Kidney epithelial cell (primary cell): ENCODE measurements at regions not wholly inside any gene's neighbourhood (a gene's known extent, or its start where the extent isn't known, plus 50 kb on each side); places are given as distances from the start of the nearest gene placed in this dataset.
"Not testable (repeated sequence)": the region's sequence is repeated elsewhere in the genome, so short reads cannot be mapped to it uniquely, and the experiment has no call there.

Experiments used
- DNase-seq: peaks from one replicate; pipeline ENCODE4 v3.0.0-alpha.2; 2010; ENCODE audit warnings: low read depth
- H3K27me3 ChIP-seq: 2 replicates; pipeline ENCODE4 v1.6.0; 2011; ENCODE audit warnings: low read length; ENCODE audit not compliant: control insufficient read depth, insufficient read depth
- H3K36me3 ChIP-seq: 2 replicates; pipeline ENCODE4 v1.5.1; 2011; ENCODE audit warnings: low read length; ENCODE audit not compliant: control insufficient read depth, insufficient read depth
- H3K4me3 ChIP-seq: 2 replicates; pipeline ENCODE4 v1.5.1; 2011; ENCODE audit warnings: low read depth, mild to moderate bottlenecking, control low read depth, low read length
- TF ChIP-seq, protein P1 (sequence below): IDR thresholded peaks from 2 replicates; pipeline ENCODE4 v1.5.1; 2011; ENCODE audit warnings: mild to moderate bottlenecking, moderate library complexity, low read length, control low read depth, inconsistent platforms; ENCODE audit not compliant: insufficient read depth, poor library complexity, severe bottlenecking

DNA sequence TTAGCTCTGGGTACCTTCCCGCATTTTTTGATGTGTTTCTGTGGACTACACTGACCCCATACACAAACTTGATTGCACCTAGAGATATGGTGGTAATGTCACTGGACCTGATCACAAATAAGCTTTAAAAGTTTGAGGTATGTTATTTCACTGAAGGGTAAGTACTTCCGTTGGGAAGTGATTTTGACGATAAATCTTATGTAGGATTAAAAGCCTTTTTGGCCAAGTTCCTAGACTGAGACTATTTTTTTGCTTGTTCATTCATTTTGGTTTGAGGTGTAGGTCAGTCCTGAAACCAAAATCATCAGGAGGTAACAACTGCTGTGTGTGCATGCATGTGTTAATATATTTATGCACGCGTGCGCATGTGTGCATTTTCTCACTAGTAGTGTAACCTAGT, 336.3 kb downstream of the TFAP2A start:
- H3K36me3 ChIP-seq, result no peaks in the 10 kb centered on the region
- H3K27me3 ChIP-seq, result no peaks in the 10 kb centered on the region
- TF ChIP-seq, protein P1, sequence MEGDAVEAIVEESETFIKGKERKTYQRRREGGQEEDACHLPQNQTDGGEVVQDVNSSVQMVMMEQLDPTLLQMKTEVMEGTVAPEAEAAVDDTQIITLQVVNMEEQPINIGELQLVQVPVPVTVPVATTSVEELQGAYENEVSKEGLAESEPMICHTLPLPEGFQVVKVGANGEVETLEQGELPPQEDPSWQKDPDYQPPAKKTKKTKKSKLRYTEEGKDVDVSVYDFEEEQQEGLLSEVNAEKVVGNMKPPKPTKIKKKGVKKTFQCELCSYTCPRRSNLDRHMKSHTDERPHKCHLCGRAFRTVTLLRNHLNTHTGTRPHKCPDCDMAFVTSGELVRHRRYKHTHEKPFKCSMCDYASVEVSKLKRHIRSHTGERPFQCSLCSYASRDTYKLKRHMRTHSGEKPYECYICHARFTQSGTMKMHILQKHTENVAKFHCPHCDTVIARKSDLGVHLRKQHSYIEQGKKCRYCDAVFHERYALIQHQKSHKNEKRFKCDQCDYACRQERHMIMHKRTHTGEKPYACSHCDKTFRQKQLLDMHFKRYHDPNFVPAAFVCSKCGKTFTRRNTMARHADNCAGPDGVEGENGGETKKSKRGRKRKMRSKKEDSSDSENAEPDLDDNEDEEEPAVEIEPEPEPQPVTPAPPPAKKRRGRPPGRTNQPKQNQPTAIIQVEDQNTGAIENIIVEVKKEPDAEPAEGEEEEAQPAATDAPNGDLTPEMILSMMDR, result no peak
- no peak for DNase-seq
- H3K4me3 ChIP-seq, result no peak overlapping the region

DNA sequence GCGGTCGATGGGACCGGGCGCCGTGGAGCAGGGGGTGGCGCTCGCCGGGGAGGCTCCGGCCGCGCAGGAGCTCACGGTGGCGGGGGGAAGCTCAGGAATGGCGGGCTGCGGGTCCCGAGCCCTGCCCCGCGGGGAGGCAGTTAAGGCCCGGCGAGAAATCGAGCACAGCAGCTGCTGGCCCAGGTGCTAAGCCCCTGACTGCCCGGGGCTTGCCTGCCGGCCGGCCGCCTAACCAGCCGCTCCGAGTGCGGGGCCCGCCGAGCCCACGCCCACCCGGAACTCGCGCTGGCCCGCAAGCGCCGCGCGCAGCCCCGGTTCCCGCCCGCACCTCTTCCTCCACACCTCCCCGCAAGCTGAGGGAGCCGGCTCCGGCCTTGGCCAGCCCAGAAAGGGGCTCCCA, 340.1 kb downstream of the TFAP2A start:
- not testable (repeated sequence) for DNase-seq, H3K4me3 ChIP-seq, H3K36me3 ChIP-seq, H3K27me3 ChIP-seq

DNA sequence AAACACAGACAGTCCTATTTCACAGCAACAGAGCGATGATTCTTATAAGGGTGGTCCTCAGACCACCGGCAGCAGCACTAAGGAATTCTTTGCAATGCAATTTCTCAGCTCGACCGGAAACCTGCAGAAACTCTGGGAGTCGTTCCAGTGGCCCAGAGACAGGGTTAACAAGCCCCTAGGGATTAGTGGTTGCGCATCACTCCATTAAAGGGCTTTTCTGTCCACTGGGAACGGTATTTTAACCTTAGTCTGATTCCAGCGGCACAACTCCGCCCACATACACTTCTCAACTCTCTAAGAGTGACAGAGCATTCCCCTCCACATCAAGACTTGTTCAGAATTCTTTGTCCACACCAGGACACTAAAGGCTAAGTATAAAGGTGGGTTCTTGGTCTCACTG, 341.5 kb downstream of the TFAP2A start:
- TF ChIP-seq, protein P1, result no peak
- no peak overlapping the region for H3K4me3 ChIP-seq
- H3K27me3 ChIP-seq, result no peaks in the 10 kb centered on the region
- H3K36me3 ChIP-seq, result no peaks in the 10 kb centered on the region
- DNase-seq, result no peak

DNA sequence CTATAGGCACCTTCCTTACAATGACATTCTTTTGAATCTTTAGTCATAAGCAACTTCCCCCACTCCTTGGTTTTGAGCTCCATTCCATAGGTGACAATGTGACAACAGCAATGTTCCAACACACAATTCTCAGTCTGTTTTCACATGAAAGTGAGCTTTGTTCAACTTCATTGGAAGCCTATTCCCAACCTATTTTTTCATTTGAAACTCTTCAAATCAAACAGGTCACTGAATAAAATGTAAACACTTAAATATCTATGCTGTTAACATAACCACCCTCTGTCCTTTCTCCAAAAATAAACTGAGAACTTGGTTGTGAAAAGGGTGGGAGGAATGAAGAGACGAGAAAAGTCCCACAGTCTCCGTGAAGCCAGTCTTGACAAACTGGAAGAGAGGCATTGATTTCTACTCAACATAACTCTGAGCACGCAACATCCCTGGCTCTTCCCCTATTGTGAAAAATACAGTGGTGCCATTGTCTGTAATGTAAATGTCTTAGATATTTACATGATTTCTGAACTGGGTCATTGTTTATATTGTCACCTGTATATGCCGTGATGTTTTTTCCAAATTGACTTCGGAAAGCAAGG, 343.1 kb downstream of the TFAP2A start:
- Histone ChIP-seq H3K4me3 (no peak overlapping the region), H3K27me3 (no peaks in the 10 kb centered on the region), H3K36me3 (no peaks in the 10 kb centered on the region)
- DNase-seq, result no peak
- TF ChIP-seq, protein P1, result no peak

DNA sequence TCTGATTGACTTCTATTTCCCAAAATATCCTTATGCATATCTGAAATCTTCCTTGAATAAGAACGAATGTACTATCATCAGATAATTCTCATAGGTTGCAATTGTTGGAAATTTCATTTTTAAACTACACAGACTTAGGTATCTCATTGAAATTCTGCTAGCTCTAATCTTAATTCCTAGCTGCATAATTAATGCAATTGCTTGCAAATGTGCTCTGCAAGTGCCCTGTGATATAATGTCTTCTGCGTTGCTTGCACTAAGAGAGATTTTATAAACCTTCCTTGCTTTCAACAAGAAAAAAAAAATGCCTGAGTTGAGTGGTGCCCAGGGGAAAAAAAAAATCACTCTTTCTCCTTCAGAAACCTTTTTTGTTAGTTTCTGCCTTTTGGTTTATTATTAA, 354.9 kb downstream of the TFAP2A start:
- Histone ChIP-seq H3K4me3 (no peak overlapping the region), H3K27me3 (no peaks in the 10 kb centered on the region)
- TF ChIP-seq, protein P1, result no peak

DNA sequence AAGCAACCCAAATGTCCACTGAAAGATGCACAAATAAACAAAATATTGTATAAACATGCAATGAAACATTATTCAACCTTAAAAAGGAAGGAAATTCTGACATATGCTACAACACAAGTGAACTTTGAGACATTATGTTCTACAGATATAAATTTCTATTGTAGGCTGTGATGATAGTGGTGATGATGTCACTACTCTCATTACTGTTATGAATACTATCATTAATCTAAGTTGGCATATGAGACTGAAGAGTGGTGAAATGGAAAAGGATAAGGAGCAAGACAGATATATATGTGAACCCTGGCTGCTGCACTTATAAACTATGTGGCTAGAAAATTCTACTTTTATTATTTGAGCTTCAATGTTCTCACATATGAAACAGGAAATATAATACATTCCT, 360.2 kb downstream of the TFAP2A start:
- TF ChIP-seq, protein P1, result no peak
- Histone ChIP-seq H3K4me3 (no peak overlapping the region), H3K27me3 (no peaks in the 10 kb centered on the region), H3K36me3 (no peaks in the 10 kb centered on the region)
- no peak for DNase-seq

More for the DNA sequence above, 354.9 kb downstream of the TFAP2A start:
- H3K36me3 ChIP-seq, result no peaks in the 10 kb centered on the region
- no peak for DNase-seq
